BLaER1 treated with 17β-estradiol and CSF1 and Interleukin-3, amounts not matched to agents 10 nM and 100 nM (cell line): ENCODE measurements at regions not wholly inside any gene's neighbourhood (a gene's known extent, or its start where the extent isn't known, plus 50 kb on each side); places are given as distances from the start of the nearest gene placed in this dataset.

ENCODE experiments used
- H3K27ac ChIP-seq, 11 experiments: shearing (Covaris generic); formaldehyde crosslinking; 2 replicates each; pipeline ENCODE4 v1.8.1; 2022
- H3K27me3 ChIP-seq, 11 experiments: shearing (Covaris generic); formaldehyde crosslinking; 2 replicates each; pipeline ENCODE4 v1.8.1; 2022
- H3K36me3 ChIP-seq, 11 experiments: shearing (Covaris generic); formaldehyde crosslinking; 2 replicates each; pipeline ENCODE4 v1.8.1; 2022
- H3K4me1 ChIP-seq, 10 experiments: shearing (Covaris generic); formaldehyde crosslinking; 2 replicates each; pipeline ENCODE4 v1.8.1; 2022
- H3K4me2 ChIP-seq, 11 experiments: shearing (Covaris generic); formaldehyde crosslinking; 2 replicates each; pipeline ENCODE4 v1.8.1; 2022
- H3K4me3 ChIP-seq, 10 experiments: shearing (Covaris generic); formaldehyde crosslinking; 2 replicates each; pipeline ENCODE4 v1.8.1; 2022
- H3K9ac ChIP-seq, 11 experiments: shearing (Covaris generic); formaldehyde crosslinking; 2 replicates each; pipeline ENCODE4 v1.8.1; 2022
- H3K9me3 ChIP-seq, 11 experiments: shearing (Covaris generic); formaldehyde crosslinking; replicated peaks in 1 of 11; 2 replicates each; pipeline ENCODE4 v1.8.1; 2022
- H4K20me1 ChIP-seq, 11 experiments: shearing (Covaris generic); formaldehyde crosslinking; 2 replicates each; pipeline ENCODE4 v1.8.1; 2022
- Cebpa-rat ChIP-seq, 11 experiments: shearing (Covaris generic); IDR thresholded peaks; 2 replicates each; pipeline ENCODE4 v1.8.1; 2022

GRCh38 chr18:33946336-33946735 lies 278.4 kb downstream of the NOL4 start:
- H3K4me3 ChIP-seq: no peak overlapping the region
- no peak overlapping the region for H3K27ac ChIP-seq
- H3K36me3 ChIP-seq: no peaks in the 10 kb centered on the region
- H3K9ac ChIP-seq: no peak overlapping the region
- no peak for TF ChIP-seq Cebpa-rat (IDR thresholded peaks at IDR 0.05)
- no peaks in the 10 kb centered on the region for H3K4me1 ChIP-seq
- no peaks in the 10 kb centered on the region for H4K20me1 ChIP-seq
- H3K9me3 ChIP-seq: no peaks in the 10 kb centered on the region
- no peak overlapping the region for H3K4me2 ChIP-seq
- H3K27me3 ChIP-seq: no peaks in the 10 kb centered on the region

GRCh38 chr18:33944493-33944892 lies 280.2 kb downstream of the NOL4 start:
- no peaks in the 10 kb centered on the region for H3K36me3 ChIP-seq
- H3K27ac ChIP-seq: no peak overlapping the region
- H3K27me3 ChIP-seq: no peaks in the 10 kb centered on the region
- H3K4me2 ChIP-seq: no peak overlapping the region
- H3K9ac ChIP-seq: no peak overlapping the region
- no peak for TF ChIP-seq Cebpa-rat (IDR thresholded peaks at IDR 0.05)
- H3K9me3 ChIP-seq: peaks cover 0 to 4% (median 0%) of the 10 kb centered on the region in 11 experiments; a peak in 1 of 22 replicates
- H4K20me1 ChIP-seq: no peaks in the 10 kb centered on the region
- H3K4me1 ChIP-seq: no peaks in the 10 kb centered on the region
- H3K4me3 ChIP-seq: no peak overlapping the region

- H3K9ac ChIP-seq: no peak overlapping the region
- TF ChIP-seq Cebpa-rat (IDR thresholded peaks at IDR 0.05): no peak
- H3K9me3 ChIP-seq: peaks cover 0 to 20% (median 12%) of the 10 kb centered on the region in 11 experiments; a peak in 11 of 22 replicates
- no peak overlapping the region for H3K4me2 ChIP-seq
- no peaks in the 10 kb centered on the region for H3K27me3 ChIP-seq
- H3K4me1 ChIP-seq: no peaks in the 10 kb centered on the region
- H4K20me1 ChIP-seq: no peaks in the 10 kb centered on the region
- H3K4me3 ChIP-seq: no peak overlapping the region
- no peaks in the 10 kb centered on the region for H3K36me3 ChIP-seq
- H3K27ac ChIP-seq: no peak overlapping the region
These were observed 287.4 kb downstream of the NOL4 start for GRCh38 chr18:33937270-33937816.

- Histone ChIP-seq H4K20me1 (no peaks in the 10 kb centered on the region), H3K4me2 (no peak overlapping the region), H3K4me1 (no peaks in the 10 kb centered on the region), H3K9ac (no peak overlapping the region), H3K36me3 (no peaks in the 10 kb centered on the region), H3K4me3 (no peak overlapping the region), H3K9me3 (peaks cover 0 to 20% (median 12%) of the 10 kb centered on the region in 11 experiments; a peak in 10 of 22 replicates), H3K27ac (no peak overlapping the region), H3K27me3 (no peaks in the 10 kb centered on the region)
- no peak for TF ChIP-seq Cebpa-rat (IDR thresholded peaks at IDR 0.05)
These were observed 290.5 kb downstream of the NOL4 start for GRCh38 chr18:33934258-33934657.

- H4K20me1 ChIP-seq: no peaks in the 10 kb centered on the region
- H3K9ac ChIP-seq: no peak overlapping the region
- H3K4me2 ChIP-seq: no peak overlapping the region
- no peak overlapping the region for H3K4me3 ChIP-seq
- no peak overlapping the region for H3K27ac ChIP-seq
- no peaks in the 10 kb centered on the region for H3K27me3 ChIP-seq
- H3K4me1 ChIP-seq: no peaks in the 10 kb centered on the region
- H3K36me3 ChIP-seq: no peaks in the 10 kb centered on the region
- TF ChIP-seq Cebpa-rat (IDR thresholded peaks at IDR 0.05): no peak
- H3K9me3 ChIP-seq: peaks cover 0 to under 1% (median 0%) of the 10 kb centered on the region in 11 experiments; a peak in 2 of 22 replicates
These were observed 296.5 kb downstream of the NOL4 start for GRCh38 chr18:33928231-33928630.

- Histone ChIP-seq H4K20me1 (no peaks in the 10 kb centered on the region), H3K4me1 (no peaks in the 10 kb centered on the region; a peak in 1 of 20 replicates), H3K36me3 (no peaks in the 10 kb centered on the region), H3K27ac (no peak overlapping the region), H3K27me3 (no peaks in the 10 kb centered on the region), H3K9me3 (no peaks in the 10 kb centered on the region), H3K4me3 (no peak overlapping the region), H3K9ac (no peak overlapping the region), H3K4me2 (no peak overlapping the region)
- no peak for TF ChIP-seq Cebpa-rat (IDR thresholded peaks at IDR 0.05)
These were observed 300.1 kb downstream of the NOL4 start for GRCh38 chr18:33924576-33924975.

- Histone ChIP-seq H3K9me3 (no peaks in the 10 kb centered on the region), H3K9ac (no peak overlapping the region), H3K4me2 (no peak overlapping the region), H3K4me3 (no peak overlapping the region), H3K36me3 (no peaks in the 10 kb centered on the region), H4K20me1 (no peaks in the 10 kb centered on the region), H3K4me1 (peaks cover 3 to 5% (median 4%) of the 10 kb centered on the region in 10 experiments; a peak in 17 of 20 replicates), H3K27me3 (no peaks in the 10 kb centered on the region), H3K27ac (no peak overlapping the region)
- TF ChIP-seq Cebpa-rat (IDR thresholded peaks at IDR 0.05): no peak
These were observed 300.7 kb downstream of the NOL4 start for GRCh38 chr18:33923980-33924379.

- Histone ChIP-seq H4K20me1 (no peaks in the 10 kb centered on the region), H3K36me3 (no peaks in the 10 kb centered on the region), H3K27me3 (no peaks in the 10 kb centered on the region), H3K4me3 (no peak overlapping the region), H3K27ac (peak overlapping the region in 2 of 11 experiments; percentile 16 to 26; a peak in 1 of 22 replicates), H3K9me3 (no peaks in the 10 kb centered on the region), H3K9ac (no peak overlapping the region), H3K4me1 (peaks cover 16 to 22% (median 20%) of the 10 kb centered on the region in 10 experiments), H3K4me2 (peak overlapping the region in 9 of 11 experiments; percentile 3 to 42 (median 37); a peak in 11 of 22 replicates)
- no peak for TF ChIP-seq Cebpa-rat (IDR thresholded peaks at IDR 0.05)
These were observed 306.1 kb downstream of the NOL4 start for GRCh38 chr18:33918571-33918970.

GRCh38 chr18:33916200-33916599 lies 308.5 kb downstream of the NOL4 start:
- Histone ChIP-seq H3K27me3 (no peaks in the 10 kb centered on the region), H4K20me1 (no peaks in the 10 kb centered on the region), H3K9me3 (no peaks in the 10 kb centered on the region), H3K4me3 (no peak overlapping the region), H3K9ac (no peak overlapping the region), H3K27ac (no peak overlapping the region), H3K4me1 (peaks cover 16 to 22% (median 20%) of the 10 kb centered on the region in 10 experiments), H3K36me3 (no peaks in the 10 kb centered on the region), H3K4me2 (no peak overlapping the region)
- TF ChIP-seq Cebpa-rat (IDR thresholded peaks at IDR 0.05): no peak

- Histone ChIP-seq H3K27ac (no peak overlapping the region), H3K4me2 (no peak overlapping the region), H3K27me3 (no peaks in the 10 kb centered on the region), H3K9me3 (no peaks in the 10 kb centered on the region), H3K36me3 (no peaks in the 10 kb centered on the region), H3K4me1 (peaks cover 16 to 21% (median 20%) of the 10 kb centered on the region in 10 experiments), H3K4me3 (no peak overlapping the region), H3K9ac (no peak overlapping the region), H4K20me1 (no peaks in the 10 kb centered on the region)
- TF ChIP-seq Cebpa-rat (IDR thresholded peaks at IDR 0.05): no peak
These were observed 310.3 kb downstream of the NOL4 start for GRCh38 chr18:33914399-33914798.
